WTC11 (cell line): ENCODE measurements at regions not wholly inside any gene's neighbourhood (a gene's known extent, or its start where the extent isn't known, plus 50 kb on each side); places are given as distances from the start of the nearest gene placed in this dataset.

ENCODE experiments used
- ATF1 ChIP-seq: sonication (generic); formaldehyde crosslinking; IDR thresholded peaks from 2 replicates; pipeline ENCODE4 v1.8.1; 2023; ENCODE audit warnings: mild to moderate bottlenecking, moderate library complexity, missing genetic modification reagents
- CBFB ChIP-seq: sonication (generic); formaldehyde crosslinking; IDR thresholded peaks from 2 replicates; pipeline ENCODE4 v1.8.1; 2022; ENCODE audit warnings: mild to moderate bottlenecking, low read depth, missing genetic modification reagents
- CREB1 ChIP-seq: sonication (generic); formaldehyde crosslinking; IDR thresholded peaks from 2 replicates; pipeline ENCODE4 v1.8.0; 2023; ENCODE audit warnings: mild to moderate bottlenecking, missing genetic modification reagents
- ESRRA ChIP-seq: sonication (generic); formaldehyde crosslinking; IDR thresholded peaks from 2 replicates; pipeline ENCODE4 v1.8.1; 2022; ENCODE audit warnings: mild to moderate bottlenecking, missing genetic modification reagents, borderline replicate concordance
- GABPB1 ChIP-seq: sonication (generic); formaldehyde crosslinking; IDR thresholded peaks from 2 replicates; pipeline ENCODE4 v1.8.1; 2023; ENCODE audit warnings: mild to moderate bottlenecking, missing genetic modification reagents
- NFYB ChIP-seq: sonication (generic); formaldehyde crosslinking; conservative IDR thresholded peaks from 2 replicates; pipeline ENCODE4 v1.8.0; 2022; ENCODE audit warnings: low read depth, missing genetic modification reagents
- PRDM15 ChIP-seq: sonication (generic); formaldehyde crosslinking; IDR thresholded peaks from 2 replicates; pipeline ENCODE4 v1.8.0; 2022; ENCODE audit warnings: missing genetic modification reagents
- TF ChIP-seq, protein P1 (sequence below): fragments of 200-600 bp; IDR thresholded peaks from 2 replicates; pipeline ENCODE4 v1.8.0; 2022; ENCODE audit warnings: antibody characterized with exemption
- TF ChIP-seq, protein P2 (sequence below): sonication (generic); formaldehyde crosslinking; IDR thresholded peaks from 2 replicates; pipeline ENCODE4 v1.8.1; 2023; ENCODE audit warnings: mild to moderate bottlenecking, missing genetic modification reagents, moderate library complexity
- TF ChIP-seq, protein P3 (sequence below): sonication (generic); formaldehyde crosslinking; conservative IDR thresholded peaks from 2 replicates; pipeline ENCODE4 v1.8.1; 2022; ENCODE audit warnings: mild to moderate bottlenecking, missing genetic modification reagents
- TF ChIP-seq, protein P4 (sequence below): sonication (generic); formaldehyde crosslinking; IDR thresholded peaks from 2 replicates; pipeline ENCODE4 v1.8.1; 2022; ENCODE audit warnings: low read depth, mild to moderate bottlenecking, moderate library complexity, missing genetic modification reagents, borderline replicate concordance

GRCh38 chr7:85456254-85456653, 269.4 kb upstream of the SEMA3D start:
- TF ChIP-seq GABPB1 (CRISPR knock-in tag) (no peak), CBFB (no peak), PRDM15 (CRISPR knock-in tag) (no peak), NFYB (CRISPR knock-in tag) (no peak), CREB1 (CRISPR knock-in tag) (no peak), ESRRA (CRISPR knock-in tag) (no peak), ATF1 (CRISPR knock-in tag) (no peak)
- TF ChIP-seq, protein P1, sequence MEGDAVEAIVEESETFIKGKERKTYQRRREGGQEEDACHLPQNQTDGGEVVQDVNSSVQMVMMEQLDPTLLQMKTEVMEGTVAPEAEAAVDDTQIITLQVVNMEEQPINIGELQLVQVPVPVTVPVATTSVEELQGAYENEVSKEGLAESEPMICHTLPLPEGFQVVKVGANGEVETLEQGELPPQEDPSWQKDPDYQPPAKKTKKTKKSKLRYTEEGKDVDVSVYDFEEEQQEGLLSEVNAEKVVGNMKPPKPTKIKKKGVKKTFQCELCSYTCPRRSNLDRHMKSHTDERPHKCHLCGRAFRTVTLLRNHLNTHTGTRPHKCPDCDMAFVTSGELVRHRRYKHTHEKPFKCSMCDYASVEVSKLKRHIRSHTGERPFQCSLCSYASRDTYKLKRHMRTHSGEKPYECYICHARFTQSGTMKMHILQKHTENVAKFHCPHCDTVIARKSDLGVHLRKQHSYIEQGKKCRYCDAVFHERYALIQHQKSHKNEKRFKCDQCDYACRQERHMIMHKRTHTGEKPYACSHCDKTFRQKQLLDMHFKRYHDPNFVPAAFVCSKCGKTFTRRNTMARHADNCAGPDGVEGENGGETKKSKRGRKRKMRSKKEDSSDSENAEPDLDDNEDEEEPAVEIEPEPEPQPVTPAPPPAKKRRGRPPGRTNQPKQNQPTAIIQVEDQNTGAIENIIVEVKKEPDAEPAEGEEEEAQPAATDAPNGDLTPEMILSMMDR = no peak
- TF ChIP-seq, protein P2, sequence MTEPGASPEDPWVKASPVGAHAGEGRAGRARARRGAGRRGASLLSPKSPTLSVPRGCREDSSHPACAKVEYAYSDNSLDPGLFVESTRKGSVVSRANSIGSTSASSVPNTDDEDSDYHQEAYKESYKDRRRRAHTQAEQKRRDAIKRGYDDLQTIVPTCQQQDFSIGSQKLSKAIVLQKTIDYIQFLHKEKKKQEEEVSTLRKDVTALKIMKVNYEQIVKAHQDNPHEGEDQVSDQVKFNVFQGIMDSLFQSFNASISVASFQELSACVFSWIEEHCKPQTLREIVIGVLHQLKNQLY (CRISPR knock-in tag) = no peak
- TF ChIP-seq, protein P3, sequence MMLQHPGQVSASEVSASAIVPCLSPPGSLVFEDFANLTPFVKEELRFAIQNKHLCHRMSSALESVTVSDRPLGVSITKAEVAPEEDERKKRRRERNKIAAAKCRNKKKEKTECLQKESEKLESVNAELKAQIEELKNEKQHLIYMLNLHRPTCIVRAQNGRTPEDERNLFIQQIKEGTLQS (CRISPR knock-in tag) = no peak
- TF ChIP-seq, protein P4, sequence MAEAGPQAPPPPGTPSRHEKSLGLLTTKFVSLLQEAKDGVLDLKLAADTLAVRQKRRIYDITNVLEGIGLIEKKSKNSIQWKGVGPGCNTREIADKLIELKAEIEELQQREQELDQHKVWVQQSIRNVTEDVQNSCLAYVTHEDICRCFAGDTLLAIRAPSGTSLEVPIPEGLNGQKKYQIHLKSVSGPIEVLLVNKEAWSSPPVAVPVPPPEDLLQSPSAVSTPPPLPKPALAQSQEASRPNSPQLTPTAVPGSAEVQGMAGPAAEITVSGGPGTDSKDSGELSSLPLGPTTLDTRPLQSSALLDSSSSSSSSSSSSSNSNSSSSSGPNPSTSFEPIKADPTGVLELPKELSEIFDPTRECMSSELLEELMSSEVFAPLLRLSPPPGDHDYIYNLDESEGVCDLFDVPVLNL (CRISPR knock-in tag) = no peak
